ENCODE measurements at regions not wholly inside any gene's neighbourhood (a gene's known extent, or its start where the extent isn't known, plus 50 kb on each side); places are given as distances from the start of the nearest gene placed in this dataset.

DNA sequence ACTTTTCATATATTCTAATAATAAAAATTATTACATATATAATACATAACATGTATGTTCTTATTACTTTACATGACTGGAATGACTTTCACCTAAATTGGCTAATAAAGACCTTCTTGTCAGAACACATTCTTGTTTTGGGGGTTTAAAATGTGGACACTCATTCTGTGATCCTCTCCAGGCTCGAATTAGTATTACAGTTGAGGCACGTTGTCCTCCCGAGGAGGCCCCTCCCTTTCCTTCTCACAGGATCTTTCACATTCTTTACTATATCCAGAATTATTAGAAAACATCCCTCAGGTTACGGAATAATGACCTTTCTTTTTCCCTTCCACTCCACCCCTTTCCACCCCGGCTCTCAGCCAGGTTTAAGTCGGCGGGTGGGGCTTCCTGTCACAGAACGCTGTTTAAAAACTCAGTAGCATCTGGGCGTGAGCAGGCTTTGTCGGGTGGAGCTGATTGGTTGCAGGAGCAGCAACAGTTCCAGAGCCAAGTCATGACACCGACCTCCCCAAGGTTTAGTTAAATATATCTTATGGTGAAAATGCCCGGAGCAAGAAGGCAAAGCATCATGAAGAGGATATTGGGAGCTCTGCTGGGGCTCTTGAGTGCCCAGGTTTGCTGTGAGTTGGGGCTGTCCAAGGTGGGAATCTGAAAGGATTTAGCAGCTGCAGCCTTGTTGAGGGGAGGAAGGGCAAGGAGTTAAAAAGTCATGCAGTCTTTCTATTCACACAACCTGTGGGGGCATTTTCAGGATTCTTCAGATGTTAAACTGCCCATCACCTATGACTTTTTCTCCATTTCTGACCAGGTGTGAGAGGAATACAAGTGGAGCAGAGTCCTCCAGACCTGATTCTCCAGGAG, 396.7 kb upstream of the OR4E1 start:
- no peaks in the 10 kb centered on the region for H3K9me3 ChIP-seq (ENCODE audit: control insufficient read depth, insufficient read depth, low read length)
- peak overlapping the region; percentile 68 for H3K4me3 ChIP-seq (ENCODE audit: low read length)
- H3F3A ChIP-seq (ENCODE audit: control insufficient read depth, insufficient read depth) = peaks cover 5% of the 10 kb centered on the region; the same call in 1 of the 2 replicates
- H3K27ac ChIP-seq (ENCODE audit: low read depth, low read length) = peak overlapping the region; percentile 41
- H4K20me1 ChIP-seq (ENCODE audit: control insufficient read depth, insufficient read depth, low read depth, low read length) = no peaks in the 10 kb centered on the region
- no peaks in the 10 kb centered on the region for H3K36me3 ChIP-seq (ENCODE audit: control insufficient read depth, low read length)
- no peaks in the 10 kb centered on the region for H3K79me2 ChIP-seq (ENCODE audit: control insufficient read depth, low read length)
- TF ChIP-seq CTCF (IDR thresholded peaks at IDR 0.05; ENCODE audit: low read depth, low read length, poor library complexity, severe bottlenecking) (no peak), EZH2phosphoT487 (IDR thresholded peaks at IDR 0.05; ENCODE audit: borderline replicate concordance, low read length) (no peak)
- no peaks in the 10 kb centered on the region for H3K9me2 ChIP-seq (replicated peaks; ENCODE audit: control insufficient read depth, low read length)
- peaks cover 25% of the 10 kb centered on the region for H3K4me1 ChIP-seq (ENCODE audit: control insufficient read depth, low read length)
- peak overlapping the region; percentile 84 for H3K4me2 ChIP-seq (ENCODE audit: low read length)
- peaks cover 36% of the 10 kb centered on the region for H3K27me3 ChIP-seq (ENCODE audit: control insufficient read depth, low read length)

GRCh38 chr14:22065347-22065746, 391.7 kb upstream of the OR4E1 start:
- no peak overlapping the region for H3K4me3 ChIP-seq (ENCODE audit: low read length)
- no peaks in the 10 kb centered on the region for H4K20me1 ChIP-seq (ENCODE audit: control insufficient read depth, insufficient read depth, low read depth, low read length)
- H3K79me2 ChIP-seq (ENCODE audit: control insufficient read depth, low read length) = no peaks in the 10 kb centered on the region
- TF ChIP-seq CTCF (IDR thresholded peaks at IDR 0.05; ENCODE audit: low read depth, low read length, poor library complexity, severe bottlenecking) (no peak), EZH2phosphoT487 (IDR thresholded peaks at IDR 0.05; ENCODE audit: borderline replicate concordance, low read length) (no peak)
- H3K4me2 ChIP-seq (ENCODE audit: low read length) = no peak overlapping the region
- no peaks in the 10 kb centered on the region for H3K36me3 ChIP-seq (ENCODE audit: control insufficient read depth, low read length)
- H3K9me3 ChIP-seq (ENCODE audit: control insufficient read depth, insufficient read depth, low read length) = no peaks in the 10 kb centered on the region
- H3K4me1 ChIP-seq (ENCODE audit: control insufficient read depth, low read length) = peaks cover 8% of the 10 kb centered on the region
- H3K27ac ChIP-seq (ENCODE audit: low read depth, low read length) = no peak overlapping the region
- H3K27me3 ChIP-seq (ENCODE audit: control insufficient read depth, low read length) = peaks cover 41% of the 10 kb centered on the region
- H3F3A ChIP-seq (ENCODE audit: control insufficient read depth, insufficient read depth) = peaks cover under 1% of the 10 kb centered on the region; the same call in 1 of the 2 replicates
- H3K9me2 ChIP-seq (replicated peaks; ENCODE audit: control insufficient read depth, low read length) = no peaks in the 10 kb centered on the region

DNA sequence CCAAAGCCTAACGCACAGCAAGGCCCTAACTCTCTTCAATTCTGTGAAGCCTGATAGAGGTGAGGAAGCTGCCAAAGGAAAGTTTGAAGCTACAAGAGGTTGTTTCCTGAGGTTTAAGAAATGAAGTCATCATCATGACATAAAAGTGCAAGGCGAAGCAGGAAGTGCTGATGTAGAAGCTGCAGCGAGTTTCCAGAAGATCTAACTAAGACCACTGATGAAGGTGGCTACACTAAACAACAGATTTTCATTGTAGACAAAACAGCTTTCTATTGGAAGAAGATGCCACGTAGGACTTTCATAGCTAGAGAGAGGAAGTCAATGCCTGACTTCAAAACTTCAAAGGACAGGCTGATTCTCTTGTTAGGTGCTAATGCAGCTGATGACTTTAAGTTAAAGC, 385.6 kb upstream of the OR4E1 start:
- H3K4me2 ChIP-seq (ENCODE audit: low read length) = no peak overlapping the region
- H3K4me1 ChIP-seq (ENCODE audit: control insufficient read depth, low read length) = no peaks in the 10 kb centered on the region
- H4K20me1 ChIP-seq (ENCODE audit: control insufficient read depth, insufficient read depth, low read depth, low read length) = no peaks in the 10 kb centered on the region
- TF ChIP-seq CTCF (IDR thresholded peaks at IDR 0.05; ENCODE audit: low read depth, low read length, poor library complexity, severe bottlenecking) (no peak), EZH2phosphoT487 (IDR thresholded peaks at IDR 0.05; ENCODE audit: borderline replicate concordance, low read length) (no peak)
- H3K9me3 ChIP-seq (ENCODE audit: control insufficient read depth, insufficient read depth, low read length) = no peaks in the 10 kb centered on the region; the same call in 1 of the 2 replicates
- no peaks in the 10 kb centered on the region for H3K9me2 ChIP-seq (replicated peaks; ENCODE audit: control insufficient read depth, low read length)
- no peak overlapping the region for H3K27ac ChIP-seq (ENCODE audit: low read depth, low read length)
- H3K27me3 ChIP-seq (ENCODE audit: control insufficient read depth, low read length) = peaks cover 24% of the 10 kb centered on the region
- H3F3A ChIP-seq (ENCODE audit: control insufficient read depth, insufficient read depth) = no peaks in the 10 kb centered on the region
- H3K79me2 ChIP-seq (ENCODE audit: control insufficient read depth, low read length) = no peaks in the 10 kb centered on the region
- H3K36me3 ChIP-seq (ENCODE audit: control insufficient read depth, low read length) = no peaks in the 10 kb centered on the region
- H3K4me3 ChIP-seq (ENCODE audit: low read length) = no peak overlapping the region

Data from DOHH2 (cell line).